ENCODE measurements at regions not wholly inside any gene's neighbourhood (a gene's known extent, or its start where the extent isn't known, plus 50 kb on each side); places are given as distances from the start of the nearest gene placed in this dataset.

DNA sequence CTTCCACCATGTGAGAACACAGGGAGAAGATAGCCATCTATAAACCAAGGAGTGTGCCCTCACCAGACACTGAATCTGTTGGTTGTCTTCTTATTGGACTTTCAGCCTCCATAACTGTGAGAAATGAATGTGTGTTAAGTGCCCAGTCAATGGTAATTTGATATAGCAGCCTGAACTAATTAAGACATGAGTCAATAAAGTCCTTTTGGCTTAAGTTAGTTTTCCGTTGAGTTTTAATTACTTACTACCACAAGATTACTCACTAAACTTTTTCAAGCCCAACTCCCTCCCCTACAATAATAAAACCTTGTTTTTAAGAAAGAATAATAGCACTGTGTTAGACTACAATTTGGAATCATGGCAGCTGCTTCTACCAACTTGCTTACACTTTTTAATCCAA, 324.2 kb downstream of the PCDH19 start:
- H3K27me3 ChIP-seq (ENCODE audit: control insufficient read depth in 1 of 2, insufficient read depth in 1 of 2, low read length in 2 of 2), result peaks cover 0 to 12% of the 10 kb centered on the region in 2 experiments
- H2BK120ac ChIP-seq (ENCODE audit: low read depth, low read length), result no peak overlapping the region
- H2BK5ac ChIP-seq (ENCODE audit: low read depth, low read length, poor library complexity, severe bottlenecking), result no peak overlapping the region
- no peaks in the 10 kb centered on the region for H3K36me3 ChIP-seq (ENCODE audit: control insufficient read depth in 1 of 2, insufficient read depth in 2 of 2, low read depth in 1 of 2, low read length in 2 of 2)
- no peak overlapping the region for H4K8ac ChIP-seq (ENCODE audit: low read length)
- no peak overlapping the region for H3K27ac ChIP-seq (ENCODE audit: low read length, poor library complexity, severe bottlenecking)
- no peak overlapping the region for H3K23ac ChIP-seq (ENCODE audit: low read length in 2 of 2)
- H3K14ac ChIP-seq (ENCODE audit: low read length in 2 of 2), result no peak overlapping the region
- no peak overlapping the region for H3K4me3 ChIP-seq (ENCODE audit: insufficient read depth in 1 of 2, low read depth in 1 of 2, low read length in 2 of 2)
- no peak overlapping the region for H2BK15ac ChIP-seq (ENCODE audit: low read depth, poor library complexity, severe bottlenecking)
- H2AFZ ChIP-seq (ENCODE audit: low read depth, low read length), result no peak overlapping the region
- no peak overlapping the region for H4K91ac ChIP-seq (ENCODE audit: low read length)
- no peak overlapping the region for H3K4ac ChIP-seq (ENCODE audit: low read depth in 1 of 2, low read length in 2 of 2)
- H3K9me3 ChIP-seq (ENCODE audit: control insufficient read depth, low read length), result peaks cover 7% of the 10 kb centered on the region
- no CpG with 5 or more reads among the region's 1 CpG for WGBS
- no peak overlapping the region for H3K9ac ChIP-seq (ENCODE audit: low read length)
- no peak overlapping the region for H3K4me2 ChIP-seq (ENCODE audit: low read length, poor library complexity, severe bottlenecking)
- no peaks in the 10 kb centered on the region for H3K4me1 ChIP-seq (ENCODE audit: control insufficient read depth, insufficient read depth, low read depth, low read length)
- H2BK12ac ChIP-seq (ENCODE audit: low read length in 2 of 2), result no peak overlapping the region
- no peaks in the 10 kb centered on the region for H3K79me1 ChIP-seq (replicated peaks; ENCODE audit: low read length, poor library complexity, severe bottlenecking)
- H3K18ac ChIP-seq (ENCODE audit: low read depth in 1 of 2, low read length in 2 of 2), result no peak overlapping the region
- H2AK5ac ChIP-seq (ENCODE audit: low read length, severe bottlenecking), result no peak overlapping the region
- DNase-seq, result no peak

DNA sequence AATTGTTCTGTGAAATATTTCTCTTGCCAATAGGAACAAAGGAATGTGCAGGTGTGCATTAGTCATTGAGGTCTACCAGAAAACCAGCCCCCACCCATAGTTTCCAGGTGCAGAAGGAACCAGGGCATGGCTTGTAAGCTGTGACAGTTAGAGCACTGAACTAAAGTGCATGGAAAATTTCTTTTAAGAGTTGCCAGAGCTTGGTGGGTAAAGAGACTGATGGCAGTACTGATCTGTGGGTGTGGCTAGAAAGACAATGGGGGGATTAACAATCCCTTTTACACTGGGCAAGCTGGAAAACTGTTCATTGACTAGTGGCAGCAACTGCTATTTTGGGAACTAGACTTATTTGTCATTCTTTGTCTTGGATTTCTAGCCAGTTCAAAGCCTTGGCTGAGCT, 326.9 kb downstream of the PCDH19 start:
- DNase-seq, result no peak
- Histone ChIP-seq H2AFZ (ENCODE audit: low read depth, low read length) (no peak overlapping the region), H3K18ac (ENCODE audit: low read depth in 1 of 2, low read length in 2 of 2) (no peak overlapping the region), H3K27ac (ENCODE audit: low read length, poor library complexity, severe bottlenecking) (no peak overlapping the region), H2BK15ac (ENCODE audit: low read depth, poor library complexity, severe bottlenecking) (no peak overlapping the region), H3K9ac (ENCODE audit: low read length) (no peak overlapping the region), H3K4me1 (ENCODE audit: control insufficient read depth, insufficient read depth, low read depth, low read length) (no peaks in the 10 kb centered on the region), H3K14ac (ENCODE audit: low read length in 2 of 2) (no peak overlapping the region), H3K4me2 (ENCODE audit: low read length, poor library complexity, severe bottlenecking) (no peak overlapping the region), H2BK120ac (ENCODE audit: low read depth, low read length) (no peak overlapping the region), H2BK5ac (ENCODE audit: low read depth, low read length, poor library complexity, severe bottlenecking) (no peak overlapping the region), H3K9me3 (ENCODE audit: control insufficient read depth, low read length) (peaks cover 7% of the 10 kb centered on the region), H4K8ac (ENCODE audit: low read length) (no peak overlapping the region), H2AK5ac (ENCODE audit: low read length, severe bottlenecking) (no peak overlapping the region), H3K23ac (ENCODE audit: low read length in 2 of 2) (no peak overlapping the region), H4K91ac (ENCODE audit: low read length) (no peak overlapping the region), H2BK12ac (ENCODE audit: low read length in 2 of 2) (no peak overlapping the region), H3K27me3 (ENCODE audit: control insufficient read depth in 1 of 2, insufficient read depth in 1 of 2, low read length in 2 of 2) (peaks cover 0 to 20% of the 10 kb centered on the region in 2 experiments), H3K79me1 (replicated peaks; ENCODE audit: low read length, poor library complexity, severe bottlenecking) (no peaks in the 10 kb centered on the region), H3K36me3 (ENCODE audit: control insufficient read depth in 1 of 2, insufficient read depth in 2 of 2, low read depth in 1 of 2, low read length in 2 of 2) (no peaks in the 10 kb centered on the region), H3K4me3 (ENCODE audit: insufficient read depth in 1 of 2, low read depth in 1 of 2, low read length in 2 of 2) (no peak overlapping the region), H3K4ac (ENCODE audit: low read depth in 1 of 2, low read length in 2 of 2) (no peak overlapping the region)

DNA sequence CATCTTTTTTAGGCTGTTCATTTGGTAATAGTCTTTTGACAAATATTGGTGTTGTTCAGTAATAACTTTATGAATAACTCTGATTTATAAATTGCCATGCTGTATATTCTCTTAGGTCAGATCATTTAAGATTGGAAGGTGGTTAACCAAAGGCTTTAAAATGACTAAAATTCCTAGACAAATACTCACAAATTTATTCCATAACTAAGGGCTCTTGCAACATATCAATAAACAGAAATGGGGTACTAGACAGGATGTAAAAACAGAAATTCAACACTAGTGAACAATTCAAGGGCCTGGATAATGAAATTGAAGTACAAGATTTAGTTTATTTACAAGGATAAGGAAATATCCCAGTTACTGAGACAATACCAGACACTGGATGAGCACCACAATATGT, 328.6 kb downstream of the PCDH19 start:
- Histone ChIP-seq H2BK12ac (ENCODE audit: low read length in 2 of 2) (no peak overlapping the region), H2BK15ac (ENCODE audit: low read depth, poor library complexity, severe bottlenecking) (no peak overlapping the region), H3K4ac (ENCODE audit: low read depth in 1 of 2, low read length in 2 of 2) (no peak overlapping the region), H2BK5ac (ENCODE audit: low read depth, low read length, poor library complexity, severe bottlenecking) (no peak overlapping the region), H3K27ac (ENCODE audit: low read length, poor library complexity, severe bottlenecking) (no peak overlapping the region), H2AFZ (ENCODE audit: low read depth, low read length) (no peak overlapping the region), H2BK120ac (ENCODE audit: low read depth, low read length) (no peak overlapping the region), H3K79me1 (replicated peaks; ENCODE audit: low read length, poor library complexity, severe bottlenecking) (no peaks in the 10 kb centered on the region), H3K14ac (ENCODE audit: low read length in 2 of 2) (no peak overlapping the region), H4K8ac (ENCODE audit: low read length) (no peak overlapping the region), H3K9ac (ENCODE audit: low read length) (no peak overlapping the region), H3K18ac (ENCODE audit: low read depth in 1 of 2, low read length in 2 of 2) (no peak overlapping the region), H3K36me3 (ENCODE audit: control insufficient read depth in 1 of 2, insufficient read depth in 2 of 2, low read depth in 1 of 2, low read length in 2 of 2) (no peaks in the 10 kb centered on the region), H4K91ac (ENCODE audit: low read length) (no peak overlapping the region), H3K4me1 (ENCODE audit: control insufficient read depth, insufficient read depth, low read depth, low read length) (no peaks in the 10 kb centered on the region), H3K27me3 (ENCODE audit: control insufficient read depth in 1 of 2, insufficient read depth in 1 of 2, low read length in 2 of 2) (peaks cover 0 to 20% of the 10 kb centered on the region in 2 experiments), H3K23ac (ENCODE audit: low read length in 2 of 2) (no peak overlapping the region), H2AK5ac (ENCODE audit: low read length, severe bottlenecking) (no peak overlapping the region), H3K4me2 (ENCODE audit: low read length, poor library complexity, severe bottlenecking) (no peak overlapping the region), H3K9me3 (ENCODE audit: control insufficient read depth, low read length) (peaks cover 7% of the 10 kb centered on the region), H3K4me3 (ENCODE audit: insufficient read depth in 1 of 2, low read depth in 1 of 2, low read length in 2 of 2) (no peak overlapping the region)
- no peak for DNase-seq

DNA sequence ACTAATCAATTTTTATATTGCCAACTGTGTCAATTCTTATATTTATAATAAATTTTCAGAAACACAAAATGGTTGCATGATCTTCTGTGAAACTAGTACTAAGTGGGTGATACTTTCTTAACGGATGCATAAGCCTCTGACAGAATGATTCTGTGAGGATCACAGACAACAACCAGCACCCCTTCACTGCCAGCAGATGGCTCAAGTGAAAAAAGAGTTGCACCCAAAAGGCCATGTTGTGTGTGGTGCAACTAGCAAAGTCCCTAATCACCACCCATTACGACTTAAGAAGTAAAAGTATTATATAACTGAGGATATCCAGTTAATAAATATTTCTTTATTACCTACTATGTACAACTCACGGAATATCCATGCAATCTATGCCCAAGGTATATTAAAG, 334.0 kb downstream of the PCDH19 start:
- no peaks in the 10 kb centered on the region for H3K9me3 ChIP-seq (ENCODE audit: control insufficient read depth, low read length)
- WGBS, result no CpG with 5 or more reads among the region's 3 CpGs
- H3K4me3 ChIP-seq (ENCODE audit: insufficient read depth in 1 of 2, low read depth in 1 of 2, low read length in 2 of 2), result no peak overlapping the region
- H3K4me1 ChIP-seq (ENCODE audit: control insufficient read depth, insufficient read depth, low read depth, low read length), result no peaks in the 10 kb centered on the region
- H2AK5ac ChIP-seq (ENCODE audit: low read length, severe bottlenecking), result no peak overlapping the region
- H3K9ac ChIP-seq (ENCODE audit: low read length), result no peak overlapping the region
- no peaks in the 10 kb centered on the region for H3K36me3 ChIP-seq (ENCODE audit: control insufficient read depth in 1 of 2, insufficient read depth in 2 of 2, low read depth in 1 of 2, low read length in 2 of 2)
- no peak overlapping the region for H3K4me2 ChIP-seq (ENCODE audit: low read length, poor library complexity, severe bottlenecking)
- no peak overlapping the region for H2BK120ac ChIP-seq (ENCODE audit: low read depth, low read length)
- H2AFZ ChIP-seq (ENCODE audit: low read depth, low read length), result no peak overlapping the region
- H3K27ac ChIP-seq (ENCODE audit: low read length, poor library complexity, severe bottlenecking), result no peak overlapping the region
- no peak overlapping the region for H2BK15ac ChIP-seq (ENCODE audit: low read depth, poor library complexity, severe bottlenecking)
- H3K79me1 ChIP-seq (replicated peaks; ENCODE audit: low read length, poor library complexity, severe bottlenecking), result no peaks in the 10 kb centered on the region
- no peak overlapping the region for H3K18ac ChIP-seq (ENCODE audit: low read depth in 1 of 2, low read length in 2 of 2)
- H3K23ac ChIP-seq (ENCODE audit: low read length in 2 of 2), result no peak overlapping the region
- no peak overlapping the region for H4K8ac ChIP-seq (ENCODE audit: low read length)
- no peak overlapping the region for H2BK5ac ChIP-seq (ENCODE audit: low read depth, low read length, poor library complexity, severe bottlenecking)
- DNase-seq, result no peak
- no peak overlapping the region for H2BK12ac ChIP-seq (ENCODE audit: low read length in 2 of 2)
- H3K4ac ChIP-seq (ENCODE audit: low read depth in 1 of 2, low read length in 2 of 2), result no peak overlapping the region
- H3K14ac ChIP-seq (ENCODE audit: low read length in 2 of 2), result no peak overlapping the region
- H4K91ac ChIP-seq (ENCODE audit: low read length), result no peak overlapping the region
- H3K27me3 ChIP-seq (ENCODE audit: control insufficient read depth in 1 of 2, insufficient read depth in 1 of 2, low read length in 2 of 2), result peaks cover 0 to 10% of the 10 kb centered on the region in 2 experiments

Data from mesenchymal stem cell (in vitro differentiated cells and primary cell).